Activated T-cell treated with anti-CD3 and anti-CD28 coated beads, Interleukin-2, amount 50 U/mL, for 24 hours (primary cell): ENCODE measurements at regions not wholly inside any gene's neighbourhood (a gene's known extent, or its start where the extent isn't known, plus 50 kb on each side); places are given as distances from the start of the nearest gene placed in this dataset.

ENCODE experiments used
- DNase-seq: peaks from one replicate; pipeline ENCODE4 v3.0.0-alpha.2; 2020
- H3K27ac Mint-ChIP-seq: 2 replicates; pipeline ENCODE4 v1.8.0; 2020; ENCODE audit warnings: mild to moderate bottlenecking, mixed read lengths
- H3K27me3 Mint-ChIP-seq: 2 replicates; pipeline ENCODE4 v1.8.0; 2020; ENCODE audit warnings: mixed read lengths
- H3K36me3 Mint-ChIP-seq: 2 replicates; pipeline ENCODE4 v1.8.0; 2020; ENCODE audit warnings: low read depth, mixed read lengths
- H3K4me1 Mint-ChIP-seq: 2 replicates; pipeline ENCODE4 v1.8.0; 2020; ENCODE audit warnings: low read depth, mixed read lengths
- H3K4me3 Mint-ChIP-seq: 2 replicates; pipeline ENCODE4 v1.8.0; 2020; ENCODE audit warnings: mild to moderate bottlenecking, moderate library complexity, mixed read lengths
- H3K9me3 Mint-ChIP-seq: 2 replicates; pipeline ENCODE4 v1.8.0; 2020; ENCODE audit warnings: mixed read lengths

- H3K27me3 Mint-ChIP-seq, result no peaks in the 10 kb centered on the region
- DNase-seq, result no peak
- H3K27ac Mint-ChIP-seq, result no peak overlapping the region
- no peak overlapping the region for H3K4me3 Mint-ChIP-seq
- no peaks in the 10 kb centered on the region for H3K36me3 Mint-ChIP-seq
- H3K4me1 Mint-ChIP-seq, result no peaks in the 10 kb centered on the region
- H3K9me3 Mint-ChIP-seq, result peaks cover 22% of the 10 kb centered on the region
Observed at GRCh38 chr13:63578796-63579195, 2163.1 kb upstream of the PCDH20 start.

- H3K27ac Mint-ChIP-seq, result no peak overlapping the region
- H3K27me3 Mint-ChIP-seq, result no peaks in the 10 kb centered on the region
- DNase-seq, result no peak
- H3K36me3 Mint-ChIP-seq, result no peaks in the 10 kb centered on the region
- no peak overlapping the region for H3K4me3 Mint-ChIP-seq
- H3K9me3 Mint-ChIP-seq, result peaks cover 14% of the 10 kb centered on the region
- no peaks in the 10 kb centered on the region for H3K4me1 Mint-ChIP-seq
Observed at GRCh38 chr13:63567031-63567430, 2151.4 kb upstream of the PCDH20 start.

GRCh38 chr13:63554157-63554556 is 2138.5 kb upstream of the PCDH20 start:
- no peak overlapping the region for H3K27ac Mint-ChIP-seq
- no peak overlapping the region for H3K4me3 Mint-ChIP-seq
- no peaks in the 10 kb centered on the region for H3K36me3 Mint-ChIP-seq
- DNase-seq, result no peak
- no peaks in the 10 kb centered on the region for H3K27me3 Mint-ChIP-seq
- H3K4me1 Mint-ChIP-seq, result no peaks in the 10 kb centered on the region
- peaks cover 8% of the 10 kb centered on the region for H3K9me3 Mint-ChIP-seq

GRCh38 chr13:63551731-63552130 is 2136.1 kb upstream of the PCDH20 start:
- no peak overlapping the region for H3K27ac Mint-ChIP-seq

GRCh38 chr13:63546524-63546923 is 2130.9 kb upstream of the PCDH20 start:
- Mint-ChIP-seq H3K9me3 (peaks cover 13% of the 10 kb centered on the region), H3K27me3 (no peaks in the 10 kb centered on the region), H3K4me3 (no peak overlapping the region), H3K27ac (no peak overlapping the region), H3K4me1 (no peaks in the 10 kb centered on the region), H3K36me3 (no peaks in the 10 kb centered on the region)
- no peak for DNase-seq

More at GRCh38 chr13:63551731-63552130, 2136.1 kb upstream of the PCDH20 start:
- no peak for DNase-seq
- H3K4me3 Mint-ChIP-seq, result no peak overlapping the region
- H3K4me1 Mint-ChIP-seq, result no peaks in the 10 kb centered on the region
- H3K27me3 Mint-ChIP-seq, result no peaks in the 10 kb centered on the region
- no peaks in the 10 kb centered on the region for H3K36me3 Mint-ChIP-seq
- H3K9me3 Mint-ChIP-seq, result peaks cover 3% of the 10 kb centered on the region

GRCh38 chr13:63542770-63543169 is 2127.1 kb upstream of the PCDH20 start:
- peaks cover 15% of the 10 kb centered on the region for H3K9me3 Mint-ChIP-seq
- no peak overlapping the region for H3K4me3 Mint-ChIP-seq
- no peak for DNase-seq
- no peak overlapping the region for H3K27ac Mint-ChIP-seq
- no peaks in the 10 kb centered on the region for H3K27me3 Mint-ChIP-seq
- no peaks in the 10 kb centered on the region for H3K36me3 Mint-ChIP-seq
- H3K4me1 Mint-ChIP-seq, result no peaks in the 10 kb centered on the region

- Mint-ChIP-seq H3K36me3 (no peaks in the 10 kb centered on the region), H3K27ac (no peak overlapping the region), H3K9me3 (peaks cover 17% of the 10 kb centered on the region), H3K27me3 (no peaks in the 10 kb centered on the region), H3K4me1 (no peaks in the 10 kb centered on the region), H3K4me3 (no peak overlapping the region)
- DNase-seq, result no peak
Observed at GRCh38 chr13:63541336-63541735, 2125.7 kb upstream of the PCDH20 start.

GRCh38 chr13:63540061-63540460 is 2124.4 kb upstream of the PCDH20 start:
- peaks cover 18% of the 10 kb centered on the region for H3K9me3 Mint-ChIP-seq
- H3K4me1 Mint-ChIP-seq, result no peaks in the 10 kb centered on the region
- no peak for DNase-seq
- H3K36me3 Mint-ChIP-seq, result no peaks in the 10 kb centered on the region
- H3K4me3 Mint-ChIP-seq, result no peak overlapping the region
- no peaks in the 10 kb centered on the region for H3K27me3 Mint-ChIP-seq
- no peak overlapping the region for H3K27ac Mint-ChIP-seq

GRCh38 chr13:63517371-63517770 is 2101.7 kb upstream of the PCDH20 start:
- Mint-ChIP-seq H3K4me1 (no peaks in the 10 kb centered on the region), H3K27ac (no peak overlapping the region), H3K9me3 (peaks cover 9% of the 10 kb centered on the region), H3K36me3 (no peaks in the 10 kb centered on the region), H3K27me3 (no peaks in the 10 kb centered on the region), H3K4me3 (no peak overlapping the region)
- DNase-seq, result no peak

GRCh38 chr13:63516124-63516523 is 2100.5 kb upstream of the PCDH20 start:
- H3K27ac Mint-ChIP-seq, result no peak overlapping the region
- no peak for DNase-seq
- H3K9me3 Mint-ChIP-seq, result peaks cover 12% of the 10 kb centered on the region
- H3K36me3 Mint-ChIP-seq, result no peaks in the 10 kb centered on the region
- H3K27me3 Mint-ChIP-seq, result no peaks in the 10 kb centered on the region
- no peaks in the 10 kb centered on the region for H3K4me1 Mint-ChIP-seq
- no peak overlapping the region for H3K4me3 Mint-ChIP-seq

GRCh38 chr13:63514886-63515285 is 2099.2 kb upstream of the PCDH20 start:
- no peak for DNase-seq
- Mint-ChIP-seq H3K27me3 (no peaks in the 10 kb centered on the region), H3K36me3 (no peaks in the 10 kb centered on the region), H3K9me3 (peaks cover 12% of the 10 kb centered on the region), H3K27ac (no peak overlapping the region), H3K4me3 (no peak overlapping the region), H3K4me1 (no peaks in the 10 kb centered on the region)

- no peak for DNase-seq
- Mint-ChIP-seq H3K27ac (no peak overlapping the region), H3K27me3 (no peaks in the 10 kb centered on the region), H3K4me3 (no peak overlapping the region), H3K4me1 (no peaks in the 10 kb centered on the region), H3K9me3 (peaks cover 14% of the 10 kb centered on the region), H3K36me3 (no peaks in the 10 kb centered on the region)
Observed at GRCh38 chr13:63512095-63512494, 2096.4 kb upstream of the PCDH20 start.

GRCh38 chr13:63501702-63502101 is 2086.1 kb upstream of the PCDH20 start:
- Mint-ChIP-seq H3K4me3 (no peak overlapping the region), H3K27ac (no peak overlapping the region), H3K27me3 (no peaks in the 10 kb centered on the region), H3K36me3 (no peaks in the 10 kb centered on the region), H3K9me3 (peaks cover 21% of the 10 kb centered on the region), H3K4me1 (no peaks in the 10 kb centered on the region)
- DNase-seq, result no peak

- peaks cover 26% of the 10 kb centered on the region for H3K9me3 Mint-ChIP-seq
- no peaks in the 10 kb centered on the region for H3K4me1 Mint-ChIP-seq
- no peaks in the 10 kb centered on the region for H3K27me3 Mint-ChIP-seq
- DNase-seq, result no peak
- no peak overlapping the region for H3K27ac Mint-ChIP-seq
- H3K4me3 Mint-ChIP-seq, result no peak overlapping the region
- no peaks in the 10 kb centered on the region for H3K36me3 Mint-ChIP-seq
Observed at GRCh38 chr13:63497601-63498000, 2082.0 kb upstream of the PCDH20 start.

- peaks cover 8% of the 10 kb centered on the region for H3K9me3 Mint-ChIP-seq
- H3K4me1 Mint-ChIP-seq, result no peaks in the 10 kb centered on the region
- DNase-seq, result no peak
- no peaks in the 10 kb centered on the region for H3K27me3 Mint-ChIP-seq
- no peaks in the 10 kb centered on the region for H3K36me3 Mint-ChIP-seq
- H3K27ac Mint-ChIP-seq, result no peak overlapping the region
- no peak overlapping the region for H3K4me3 Mint-ChIP-seq
Observed at GRCh38 chr13:63492604-63493003, 2077.0 kb upstream of the PCDH20 start.

GRCh38 chr13:63490149-63490548 is 2074.5 kb upstream of the PCDH20 start:
- Mint-ChIP-seq H3K36me3 (no peaks in the 10 kb centered on the region), H3K4me1 (no peaks in the 10 kb centered on the region), H3K9me3 (peaks cover 5% of the 10 kb centered on the region), H3K27me3 (no peaks in the 10 kb centered on the region), H3K4me3 (no peak overlapping the region), H3K27ac (no peak overlapping the region)
- DNase-seq, result no peak
